Osteoblast (primary cell): ENCODE measurements at regions not wholly inside any gene's neighbourhood (a gene's known extent, or its start where the extent isn't known, plus 50 kb on each side); places are given as distances from the start of the nearest gene placed in this dataset.

ENCODE experiments used
- DNase-seq: peaks from one replicate; pipeline ENCODE4 v3.0.0; 2011; ENCODE audit warnings: low spot score, mixed read lengths; ENCODE audit not compliant: insufficient read length; ENCODE audit errors: missing footprints
- H2AFZ ChIP-seq: 2 replicates; pipeline ENCODE4 v1.6.0; 2011; ENCODE audit warnings: mild to moderate bottlenecking, low read length
- H3K27ac ChIP-seq: 2 replicates; pipeline ENCODE4 v1.5.1; 2011; ENCODE audit warnings: mild to moderate bottlenecking, low read depth, low read length, moderate library complexity
- H3K27me3 ChIP-seq: 2 replicates; pipeline ENCODE4 v1.6.0; 2012; ENCODE audit warnings: mild to moderate bottlenecking, control low read depth, inconsistent platforms, low read length, moderate library complexity; ENCODE audit not compliant: insufficient read depth
- H3K36me3 ChIP-seq: 2 replicates; pipeline ENCODE4 v1.5.1; 2011; ENCODE audit warnings: mild to moderate bottlenecking, low read length, control low read depth, moderate library complexity; ENCODE audit not compliant: insufficient read depth
- H3K4me1 ChIP-seq: 2 replicates; pipeline ENCODE4 v1.5.1; 2011; ENCODE audit warnings: mild to moderate bottlenecking, low read length, control low read depth, moderate library complexity; ENCODE audit not compliant: insufficient read depth
- H3K4me2 ChIP-seq: 2 replicates; pipeline ENCODE4 v1.6.0; 2011; ENCODE audit warnings: mild to moderate bottlenecking, low read length; ENCODE audit not compliant: insufficient read depth
- H3K4me3 ChIP-seq: fragments of 200-600 bp; sonication (generic); 3 replicates; pipeline ENCODE4 v1.5.1; 2012; ENCODE audit warnings: mild to moderate bottlenecking, low read length, inconsistent platforms; ENCODE audit not compliant: insufficient read depth
- H3K79me2 ChIP-seq: 2 replicates; pipeline ENCODE4 v1.6.0; 2012; ENCODE audit warnings: mild to moderate bottlenecking, low read length, control low read depth, inconsistent platforms; ENCODE audit not compliant: insufficient read depth
- H3K9me3 ChIP-seq: 2 replicates; pipeline ENCODE4 v1.5.1; 2011; ENCODE audit warnings: low read depth, low read length, control low read depth
- H4K20me1 ChIP-seq: 2 replicates; pipeline ENCODE4 v1.6.0; 2012; ENCODE audit warnings: mild to moderate bottlenecking, low read length, control low read depth; ENCODE audit not compliant: insufficient read depth
- CTCF ChIP-seq: IDR thresholded peaks from 2 replicates; pipeline ENCODE4 v1.5.1; 2011; ENCODE audit warnings: mild to moderate bottlenecking, low read depth, low read length, moderate library complexity; ENCODE audit errors: extremely low read depth

GRCh38 chr11:23959462-23959861, 537.4 kb upstream of the LUZP2 start:
- H3K36me3 ChIP-seq, result no peaks in the 10 kb centered on the region
- no peak overlapping the region for H3K4me3 ChIP-seq
- no peak for TF ChIP-seq CTCF
- no peaks in the 10 kb centered on the region for H3K79me2 ChIP-seq
- H3K27ac ChIP-seq, result no peak overlapping the region
- no peak for DNase-seq
- H4K20me1 ChIP-seq, result no peaks in the 10 kb centered on the region
- H2AFZ ChIP-seq, result no peak overlapping the region
- H3K4me1 ChIP-seq, result no peaks in the 10 kb centered on the region
- no peaks in the 10 kb centered on the region for H3K27me3 ChIP-seq
- H3K4me2 ChIP-seq, result no peak overlapping the region
- no peaks in the 10 kb centered on the region for H3K9me3 ChIP-seq

DNA sequence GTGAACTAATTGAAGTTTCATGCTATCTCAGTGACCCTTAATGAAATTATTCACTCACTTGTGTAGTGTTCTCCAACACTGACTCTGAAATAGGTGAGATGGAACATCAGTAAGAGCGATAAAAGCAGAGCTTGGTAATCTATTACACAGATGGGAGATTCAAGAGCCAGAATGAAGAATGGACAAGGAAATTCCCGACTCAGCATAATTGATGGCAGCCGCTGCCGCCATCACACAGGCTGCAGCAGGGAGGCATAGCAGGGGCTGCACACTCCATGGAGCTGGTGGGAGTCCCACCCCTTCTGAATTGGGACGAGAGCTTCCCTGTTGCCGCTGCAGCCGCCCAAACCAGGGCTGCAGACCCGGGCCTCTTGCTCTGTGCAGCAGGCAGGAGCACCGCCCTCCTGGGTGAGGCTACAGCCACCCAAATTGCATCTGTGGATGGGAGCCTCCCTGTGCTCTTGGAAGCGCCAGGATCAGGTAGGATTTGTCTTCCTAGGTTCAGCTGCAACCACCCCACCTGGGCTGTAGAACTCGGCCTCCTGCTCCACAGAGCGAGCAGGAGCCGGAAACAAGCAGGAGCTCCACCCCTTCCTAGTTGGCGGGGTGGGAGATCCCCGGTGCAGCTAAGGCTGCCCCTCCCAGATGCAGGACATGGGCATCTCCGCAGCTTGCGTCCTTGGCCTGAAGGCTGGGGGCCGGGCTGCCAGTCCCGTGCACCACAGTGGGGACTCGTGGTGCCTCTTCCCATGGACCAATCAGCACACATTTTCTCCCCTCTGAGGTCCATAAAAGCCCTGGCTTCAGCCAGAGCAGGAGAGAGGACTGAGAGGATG, 535.1 kb upstream of the LUZP2 start:
- H3K36me3 ChIP-seq, result no peaks in the 10 kb centered on the region
- H3K79me2 ChIP-seq, result no peaks in the 10 kb centered on the region
- H2AFZ ChIP-seq, result no peak overlapping the region
- no peak overlapping the region for H3K4me3 ChIP-seq
- no peaks in the 10 kb centered on the region for H3K9me3 ChIP-seq
- H4K20me1 ChIP-seq, result no peaks in the 10 kb centered on the region
- H3K27me3 ChIP-seq, result no peaks in the 10 kb centered on the region
- no peak for TF ChIP-seq CTCF
- no peaks in the 10 kb centered on the region for H3K4me1 ChIP-seq
- no peak overlapping the region for H3K4me2 ChIP-seq
- no peak for DNase-seq
- H3K27ac ChIP-seq, result no peak overlapping the region

DNA sequence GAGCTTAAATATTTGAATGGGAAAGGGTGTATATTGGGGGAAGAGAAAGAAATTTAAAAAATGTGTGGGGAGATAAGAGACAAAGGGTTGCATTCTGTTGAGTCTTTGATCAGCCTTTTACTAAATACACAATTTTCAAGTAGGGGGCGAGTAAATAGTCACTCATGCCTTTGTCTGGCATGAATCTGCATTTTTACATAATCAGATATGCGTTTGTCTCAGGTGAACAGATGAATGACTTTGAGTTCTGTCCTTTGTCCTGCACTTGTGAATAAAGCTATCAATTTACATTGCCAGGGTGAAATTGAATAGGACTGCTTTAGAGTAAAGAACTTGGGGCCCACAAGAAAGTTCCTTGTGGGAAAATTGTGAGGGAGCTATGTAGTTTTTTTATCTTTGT, 523.6 kb upstream of the LUZP2 start:
- H3K4me3 ChIP-seq, result no peak overlapping the region
- no peaks in the 10 kb centered on the region for H3K36me3 ChIP-seq
- H3K27ac ChIP-seq, result no peak overlapping the region
- H2AFZ ChIP-seq, result no peak overlapping the region
- no peaks in the 10 kb centered on the region for H3K27me3 ChIP-seq
- no peaks in the 10 kb centered on the region for H4K20me1 ChIP-seq
- peaks cover 19% of the 10 kb centered on the region for H3K4me1 ChIP-seq
- DNase-seq, result no peak
- no peaks in the 10 kb centered on the region for H3K79me2 ChIP-seq
- TF ChIP-seq CTCF, result no peak
- H3K4me2 ChIP-seq, result no peak overlapping the region
- H3K9me3 ChIP-seq, result no peaks in the 10 kb centered on the region

GRCh38 chr11:23974051-23974450, 522.8 kb upstream of the LUZP2 start:
- Histone ChIP-seq H3K27ac (no peak overlapping the region), H3K4me1 (peaks cover 19% of the 10 kb centered on the region), H3K9me3 (no peaks in the 10 kb centered on the region), H3K36me3 (no peaks in the 10 kb centered on the region), H3K4me3 (no peak overlapping the region), H3K4me2 (no peak overlapping the region), H2AFZ (no peak overlapping the region), H3K79me2 (no peaks in the 10 kb centered on the region), H3K27me3 (no peaks in the 10 kb centered on the region), H4K20me1 (no peaks in the 10 kb centered on the region)
- no peak for DNase-seq
- no peak for TF ChIP-seq CTCF
